ENCODE measurements at regions not wholly inside any gene's neighbourhood (a gene's known extent, or its start where the extent isn't known, plus 50 kb on each side); places are given as distances from the start of the nearest gene placed in this dataset.

- TF ChIP-seq CTCF (conservative IDR thresholded peaks at IDR 0.05) = peak; percentile 56
- no peaks in the 10 kb centered on the region for H3K27me3 Mint-ChIP-seq (ENCODE audit: insufficient read depth)
- 78% methylated on average over 2 of the region's 2 CpGs; no CpG with 5 or more reads in 1 of the 2 experiments for WGBS, 2 experiments (ENCODE audit: insufficient coverage in 1 of 2, insufficient read length in 1 of 2)
These were observed 596.0 kb downstream of the NTRK3 start for GRCh38 chr15:87660251-87661129.

GRCh38 chr15:87656372-87656771, 600.2 kb downstream of the NTRK3 start:
- Mint-ChIP-seq H3K27me3 (ENCODE audit: insufficient read depth) (no peaks in the 10 kb centered on the region), H3K9me3 (no peaks in the 10 kb centered on the region), H3K27ac (no peak overlapping the region), H3K4me1 (peaks cover 22% of the 10 kb centered on the region), H3K36me3 (ENCODE audit: low read depth) (no peaks in the 10 kb centered on the region), H3K4me3 (no peak overlapping the region)
- H3K4me3 ChIP-seq (ENCODE audit: low read length) = no peak overlapping the region
- no peaks in the 10 kb centered on the region for H3K36me3 ChIP-seq (ENCODE audit: control insufficient read depth, insufficient read depth, low read length)
- H3K4me1 ChIP-seq (ENCODE audit: control insufficient read depth, insufficient read depth, low read length) = peaks cover 4% of the 10 kb centered on the region
- peaks cover 6% of the 10 kb centered on the region for H3K9me3 ChIP-seq (ENCODE audit: control insufficient read depth, low read length)
- DNase-seq = no peak
- no peak overlapping the region for H3K27ac ChIP-seq (ENCODE audit: low read depth, low read length)
- TF ChIP-seq CTCF (conservative IDR thresholded peaks at IDR 0.05) = no peak
- H3K9ac ChIP-seq (ENCODE audit: extremely low read depth, low read length, poor library complexity, severe bottlenecking) = no peak overlapping the region
- 80 to 91% methylated on average over 1 of the region's 1 CpG for WGBS, 2 experiments (ENCODE audit: insufficient coverage in 1 of 2, insufficient read length in 1 of 2)
- no peaks in the 10 kb centered on the region for H3K27me3 ChIP-seq (ENCODE audit: control insufficient read depth, insufficient read depth, low read length, poor library complexity, severe bottlenecking)

More at GRCh38 chr15:87660251-87661129, 596.0 kb downstream of the NTRK3 start:
- H3K4me3 Mint-ChIP-seq = no peak overlapping the region
- no peak overlapping the region for H3K27ac Mint-ChIP-seq
- H3K4me1 Mint-ChIP-seq = peaks cover 5% of the 10 kb centered on the region
- Histone ChIP-seq H3K27me3 (ENCODE audit: control insufficient read depth, insufficient read depth, low read length, poor library complexity, severe bottlenecking) (no peaks in the 10 kb centered on the region), H3K9ac (ENCODE audit: extremely low read depth, low read length, poor library complexity, severe bottlenecking) (no peak overlapping the region), H3K36me3 (ENCODE audit: control insufficient read depth, insufficient read depth, low read length) (no peaks in the 10 kb centered on the region), H3K4me3 (ENCODE audit: low read length) (no peak overlapping the region), H3K27ac (ENCODE audit: low read depth, low read length) (no peak overlapping the region), H3K9me3 (ENCODE audit: control insufficient read depth, low read length) (peaks cover 6% of the 10 kb centered on the region), H3K4me1 (ENCODE audit: control insufficient read depth, insufficient read depth, low read length) (no peaks in the 10 kb centered on the region)
- DNase-seq = no peak
- H3K36me3 Mint-ChIP-seq (ENCODE audit: low read depth) = no peaks in the 10 kb centered on the region
- H3K9me3 Mint-ChIP-seq = peaks cover 14% of the 10 kb centered on the region

GRCh38 chr15:87653646-87654045, 602.9 kb downstream of the NTRK3 start:
- no peak overlapping the region for H3K4me3 Mint-ChIP-seq
- H3K27me3 Mint-ChIP-seq (ENCODE audit: insufficient read depth) = peaks cover 2% of the 10 kb centered on the region
- Histone ChIP-seq H3K9ac (ENCODE audit: extremely low read depth, low read length, poor library complexity, severe bottlenecking) (no peak overlapping the region), H3K36me3 (ENCODE audit: control insufficient read depth, insufficient read depth, low read length) (no peaks in the 10 kb centered on the region), H3K27me3 (ENCODE audit: control insufficient read depth, insufficient read depth, low read length, poor library complexity, severe bottlenecking) (no peaks in the 10 kb centered on the region), H3K4me3 (ENCODE audit: low read length) (no peak overlapping the region), H3K4me1 (ENCODE audit: control insufficient read depth, insufficient read depth, low read length) (peaks cover 4% of the 10 kb centered on the region), H3K27ac (ENCODE audit: low read depth, low read length) (no peak overlapping the region), H3K9me3 (ENCODE audit: control insufficient read depth, low read length) (peaks cover 6% of the 10 kb centered on the region)
- TF ChIP-seq CTCF (conservative IDR thresholded peaks at IDR 0.05) = no peak
- DNase-seq = no peak
- H3K4me1 Mint-ChIP-seq = peaks cover 28% of the 10 kb centered on the region
- no peaks in the 10 kb centered on the region for H3K36me3 Mint-ChIP-seq (ENCODE audit: low read depth)
- no peak overlapping the region for H3K27ac Mint-ChIP-seq
- H3K9me3 Mint-ChIP-seq = no peaks in the 10 kb centered on the region
- 75% methylated on average over 1 of the region's 1 CpG; no CpG with 5 or more reads in 1 of the 2 experiments for WGBS, 2 experiments (ENCODE audit: insufficient coverage in 1 of 2, insufficient read length in 1 of 2)

Measured in endodermal cell (in vitro differentiated cells).